Upper lobe of right lung (tissue), 1 donor: ENCODE measurements at regions not wholly inside any gene's neighbourhood (a gene's known extent, or its start where the extent isn't known, plus 50 kb on each side); places are given as distances from the start of the nearest gene placed in this dataset.

Experiments used
- ATAC-seq: fragments of 200-7000 bp; cut with Tn5 transposase; one replicate; pipeline ENCODE4 v1.9.1; 2020; ENCODE audit warnings: mild to moderate bottlenecking, moderate library complexity
- DNase-seq: peaks from one replicate; pipeline ENCODE4 v3.0.0-alpha.2; 2020
- H3K27ac ChIP-seq: fragments of 200-600 bp; one replicate; pipeline ENCODE4 v1.8.0; 2022
- H3K27me3 ChIP-seq: fragments of 200-600 bp; one replicate; pipeline ENCODE4 v1.8.0; 2022; ENCODE audit warnings: mild to moderate bottlenecking
- H3K36me3 ChIP-seq: fragments of 200-600 bp; one replicate; pipeline ENCODE4 v1.8.0; 2022
- H3K4me1 ChIP-seq: fragments of 200-600 bp; one replicate; pipeline ENCODE4 v1.8.0; 2022
- H3K4me3 ChIP-seq: fragments of 200-600 bp; one replicate; pipeline ENCODE4 v1.8.0; 2022; ENCODE audit warnings: mild to moderate bottlenecking
- H3K9me3 ChIP-seq: fragments of 200-600 bp; one replicate; pipeline ENCODE4 v1.8.0; 2022
- intact Hi-C: fragments of 100-400 bp; cut with DNase I; formaldehyde crosslinking; loops from one replicate; pipeline ENCODE4 v1.11.0; 2022
- TF ChIP-seq, protein P1 (sequence below): fragments of 200-600 bp; IDR thresholded peaks from one replicate; pipeline ENCODE4 v1.8.0; 2022; ENCODE audit warnings: antibody characterized with exemption
- donor health status: DM: no; HTN: yes; CAD: no; lungs with severe emphysema.

DNA sequence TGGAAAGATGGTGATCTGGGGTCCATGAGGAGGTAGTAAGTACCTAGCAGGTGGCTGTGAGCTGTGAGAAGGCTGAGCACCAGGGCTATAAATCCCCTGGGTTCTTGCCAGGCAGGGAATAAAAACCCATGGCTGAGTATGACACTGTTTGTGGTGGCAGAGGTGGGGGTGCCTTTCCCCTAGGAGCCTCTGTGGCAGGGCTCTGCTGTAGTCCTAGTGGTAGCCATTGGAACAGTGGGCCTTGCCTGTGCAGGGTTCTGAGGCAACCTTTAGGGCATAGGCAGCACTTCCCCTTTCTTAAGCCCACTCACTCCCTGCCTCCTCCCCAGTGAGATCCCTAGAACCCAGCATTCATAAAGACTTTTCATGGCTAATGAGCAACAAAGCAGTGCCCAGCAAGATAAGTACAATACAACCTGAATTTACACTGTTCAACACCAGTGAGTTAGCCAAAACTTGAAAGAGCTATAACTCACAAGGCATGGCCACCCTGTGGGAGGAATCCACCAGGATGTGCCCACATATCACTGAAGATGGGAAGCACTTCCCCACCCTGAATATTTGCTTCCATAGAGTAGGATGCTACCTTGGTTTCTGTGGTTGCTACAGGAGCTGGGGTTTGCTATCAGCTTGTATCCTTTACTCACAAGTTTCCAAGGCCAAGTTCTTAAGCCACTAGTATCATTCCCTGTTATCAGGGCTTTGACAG lies 100.9 kb upstream of the NEUROD1 start:
- Histone ChIP-seq H3K4me1 (peaks cover 14% of the 10 kb centered on the region), H3K4me3 (no peak overlapping the region), H3K27me3 (no peaks in the 10 kb centered on the region), H3K36me3 (no peaks in the 10 kb centered on the region), H3K9me3 (no peaks in the 10 kb centered on the region), H3K27ac (no peak overlapping the region)
- intact Hi-C loops = no loop called here
- TF ChIP-seq, protein P1, sequence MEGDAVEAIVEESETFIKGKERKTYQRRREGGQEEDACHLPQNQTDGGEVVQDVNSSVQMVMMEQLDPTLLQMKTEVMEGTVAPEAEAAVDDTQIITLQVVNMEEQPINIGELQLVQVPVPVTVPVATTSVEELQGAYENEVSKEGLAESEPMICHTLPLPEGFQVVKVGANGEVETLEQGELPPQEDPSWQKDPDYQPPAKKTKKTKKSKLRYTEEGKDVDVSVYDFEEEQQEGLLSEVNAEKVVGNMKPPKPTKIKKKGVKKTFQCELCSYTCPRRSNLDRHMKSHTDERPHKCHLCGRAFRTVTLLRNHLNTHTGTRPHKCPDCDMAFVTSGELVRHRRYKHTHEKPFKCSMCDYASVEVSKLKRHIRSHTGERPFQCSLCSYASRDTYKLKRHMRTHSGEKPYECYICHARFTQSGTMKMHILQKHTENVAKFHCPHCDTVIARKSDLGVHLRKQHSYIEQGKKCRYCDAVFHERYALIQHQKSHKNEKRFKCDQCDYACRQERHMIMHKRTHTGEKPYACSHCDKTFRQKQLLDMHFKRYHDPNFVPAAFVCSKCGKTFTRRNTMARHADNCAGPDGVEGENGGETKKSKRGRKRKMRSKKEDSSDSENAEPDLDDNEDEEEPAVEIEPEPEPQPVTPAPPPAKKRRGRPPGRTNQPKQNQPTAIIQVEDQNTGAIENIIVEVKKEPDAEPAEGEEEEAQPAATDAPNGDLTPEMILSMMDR = no peak
- ATAC-seq (peak; percentile 77), DNase-seq (no peak)

DNA sequence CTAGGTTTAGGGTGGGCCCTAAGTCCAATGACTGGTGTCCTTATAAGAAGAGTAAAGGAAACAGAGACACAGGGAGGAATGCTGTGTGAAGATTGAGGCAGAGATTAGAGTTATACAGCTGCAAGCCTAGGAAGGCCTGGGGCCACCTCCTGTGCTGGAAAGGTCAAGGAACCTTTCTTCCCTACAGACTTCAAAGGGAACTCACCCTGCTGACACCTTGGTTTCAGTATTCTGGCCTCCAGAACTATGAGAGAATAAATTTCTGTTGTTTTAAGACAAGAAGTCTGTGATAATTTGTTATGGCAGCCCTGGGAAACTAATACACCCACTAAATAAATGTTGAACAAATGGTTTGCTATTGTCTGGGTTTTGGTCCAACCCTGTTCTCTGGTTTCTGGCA lies 102.3 kb upstream of the NEUROD1 start:
- TF ChIP-seq, protein P1 = no peak
- intact Hi-C loops = no loop called here
- ATAC-seq (no peak), DNase-seq (no peak)
- Histone ChIP-seq H3K9me3 (no peaks in the 10 kb centered on the region), H3K27ac (no peak overlapping the region), H3K27me3 (no peaks in the 10 kb centered on the region), H3K4me3 (no peak overlapping the region), H3K4me1 (peaks cover 14% of the 10 kb centered on the region), H3K36me3 (no peaks in the 10 kb centered on the region)

DNA sequence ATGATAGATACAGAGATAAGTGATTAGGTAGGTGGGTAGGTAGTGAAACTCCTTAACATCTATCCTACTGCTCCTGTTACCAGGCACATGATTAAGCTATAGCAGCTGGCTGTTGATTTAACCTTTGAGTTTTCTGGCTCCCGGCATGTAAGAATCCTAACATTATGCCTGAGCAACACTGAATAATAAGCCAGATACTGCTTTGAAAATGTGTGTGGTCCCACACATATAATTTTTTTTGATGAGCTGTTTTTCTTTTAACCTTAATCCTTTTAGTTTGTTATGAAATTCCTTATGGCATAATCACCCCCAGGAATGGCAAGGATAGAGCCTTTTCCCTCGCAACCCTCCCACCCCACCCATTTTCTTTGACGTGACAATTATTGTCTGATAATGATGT lies 104.2 kb upstream of the NEUROD1 start:
- intact Hi-C loops = no loop called here
- ATAC-seq = no peak
- no peak overlapping the region for H3K27ac ChIP-seq

DNA sequence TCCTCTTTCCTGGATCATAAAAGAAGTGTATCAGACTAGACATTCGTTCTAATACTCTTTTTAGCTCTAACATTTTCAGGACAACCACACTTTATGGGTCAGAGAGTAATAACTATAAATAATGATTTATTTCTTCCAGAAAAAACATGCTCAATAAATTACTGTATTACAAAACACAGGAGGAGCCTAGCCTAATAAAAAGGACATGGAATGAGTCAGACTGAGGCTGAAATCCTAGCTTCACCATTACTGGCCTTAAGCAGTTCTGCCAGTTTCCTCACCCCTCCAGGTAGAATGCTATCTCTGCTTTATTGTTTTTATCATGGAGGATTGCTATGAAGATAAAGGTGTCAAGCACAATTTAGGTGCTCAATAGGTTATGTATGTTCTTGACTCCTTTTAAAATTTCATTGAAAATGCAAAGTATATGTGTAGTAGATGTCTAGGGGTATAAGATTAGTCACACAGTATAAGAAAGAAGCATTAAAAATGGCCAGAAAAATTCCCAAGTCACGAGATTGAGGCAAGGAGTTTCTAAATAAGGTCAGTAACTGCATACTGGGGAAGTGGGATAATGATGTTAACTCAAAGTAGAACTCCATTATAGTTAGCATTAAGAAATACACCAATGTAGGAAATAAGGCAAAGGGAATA lies 105.5 kb upstream of the NEUROD1 start:
- Histone ChIP-seq H3K4me1 (no peaks in the 10 kb centered on the region), H3K4me3 (no peak overlapping the region), H3K27me3 (no peaks in the 10 kb centered on the region), H3K9me3 (no peaks in the 10 kb centered on the region), H3K36me3 (no peaks in the 10 kb centered on the region), H3K27ac (no peak overlapping the region)
- ATAC-seq (no peak), DNase-seq (no peak)
- TF ChIP-seq, protein P1 = no peak
- intact Hi-C loops = no loop called here

More for the DNA sequence above, 104.2 kb upstream of the NEUROD1 start:
- Histone ChIP-seq H3K36me3 (no peaks in the 10 kb centered on the region), H3K4me1 (peaks cover 11% of the 10 kb centered on the region), H3K4me3 (no peak overlapping the region), H3K27me3 (no peaks in the 10 kb centered on the region), H3K9me3 (no peaks in the 10 kb centered on the region)
- no peak for DNase-seq
- TF ChIP-seq, protein P1 = no peak

DNA sequence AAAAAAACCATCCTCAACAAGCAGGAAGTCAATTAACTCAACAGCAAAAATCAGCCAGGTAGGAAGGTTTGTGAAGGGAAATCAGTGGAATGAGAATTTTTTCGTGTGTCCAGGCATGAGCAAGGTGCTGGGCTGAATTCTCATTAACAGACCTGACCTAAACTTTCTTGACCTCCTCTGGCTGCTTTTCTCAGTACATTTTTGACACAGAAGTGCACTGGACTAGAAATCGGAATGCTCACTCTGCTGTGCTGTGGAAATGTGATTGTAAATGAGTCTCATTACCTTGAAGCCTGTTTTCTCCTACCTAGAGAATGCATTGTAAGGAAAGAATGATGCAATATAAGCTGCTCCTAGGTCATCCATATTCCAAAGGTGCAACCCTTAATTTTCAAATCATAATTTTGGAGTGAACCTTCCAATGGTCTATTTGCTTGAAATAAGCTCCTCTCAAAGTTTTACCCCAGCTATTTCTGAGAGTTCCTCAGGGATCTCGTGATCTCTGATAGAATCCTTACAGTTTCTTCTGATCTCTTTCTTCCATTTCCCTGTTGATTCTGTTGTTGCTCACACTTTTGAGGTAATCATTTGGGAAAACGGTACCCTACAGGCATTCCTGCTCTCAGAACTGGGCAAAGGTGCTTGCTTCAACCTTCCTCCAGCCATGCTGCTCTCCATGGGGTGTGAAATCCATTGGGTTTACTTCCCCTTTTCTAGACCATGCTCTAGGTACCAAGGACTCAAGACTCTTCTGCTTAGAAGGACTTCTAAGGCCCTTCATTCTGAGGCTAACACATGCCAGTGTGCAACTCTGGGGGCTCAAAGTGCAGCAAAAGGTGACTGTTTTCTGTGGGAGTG lies 104.9 kb upstream of the ITPRID2 start:
- H3K4me1 ChIP-seq = no peaks in the 10 kb centered on the region
- no peaks in the 10 kb centered on the region for H3K27me3 ChIP-seq
- intact Hi-C loops = no loop called here
- ATAC-seq = no peak
- H3K36me3 ChIP-seq = no peaks in the 10 kb centered on the region
- TF ChIP-seq, protein P1 = no peak
- no peak for DNase-seq
- H3K4me3 ChIP-seq = no peak overlapping the region
- no peaks in the 10 kb centered on the region for H3K9me3 ChIP-seq
- no peak overlapping the region for H3K27ac ChIP-seq
